Liver (tissue), 3 donors: ENCODE measurements at regions not wholly inside any gene's neighbourhood (a gene's known extent, or its start where the extent isn't known, plus 50 kb on each side); places are given as distances from the start of the nearest gene placed in this dataset.

Experiments used
- ATF3 ChIP-seq: IDR thresholded peaks from 2 replicates; pipeline ENCODE4 v1.6.1; 2016; ENCODE audit warnings: antibody characterized with exemption
- EGR1 ChIP-seq, 2 donors: IDR thresholded peaks; 2 replicates each; pipeline ENCODE4 v1.6.1; 2016 to 2018; ENCODE audit warnings: antibody characterized with exemption in 2 of 2, low read depth in 2 of 2
- FOXA1 ChIP-seq: IDR thresholded peaks from 2 replicates; pipeline ENCODE4 v1.6.1; 2016; ENCODE audit warnings: antibody characterized with exemption
- GABPA ChIP-seq, 2 donors: IDR thresholded peaks in 1 of 2; conservative IDR thresholded peaks in 1 of 2; 2 replicates each; pipeline ENCODE4 v1.6.1; 2016; ENCODE audit warnings: antibody characterized with exemption in 2 of 2, mild to moderate bottlenecking in 1 of 2, moderate library complexity in 1 of 2
- HNF4G ChIP-seq: IDR thresholded peaks from 2 replicates; pipeline ENCODE4 v1.6.1; 2016; ENCODE audit warnings: antibody characterized with exemption
- JUND ChIP-seq, 2 donors: IDR thresholded peaks; 2 replicates each; pipeline ENCODE4 v1.6.1; 2016; ENCODE audit warnings: antibody characterized with exemption in 2 of 2
- MAX ChIP-seq: IDR thresholded peaks from 2 replicates; pipeline ENCODE4 v1.6.1; 2016; ENCODE audit warnings: antibody characterized with exemption
- RAD21 ChIP-seq, 2 donors: IDR thresholded peaks; 2 replicates each; pipeline ENCODE4 v1.6.1; 2016; ENCODE audit warnings: antibody characterized with exemption in 2 of 2, mild to moderate bottlenecking in 2 of 2
- RXRA ChIP-seq, 2 donors: IDR thresholded peaks; 2 replicates each; pipeline ENCODE4 v1.6.1; 2017 to 2018; ENCODE audit warnings: antibody characterized with exemption in 2 of 2, mild to moderate bottlenecking in 1 of 2
- SP1 ChIP-seq: IDR thresholded peaks from 2 replicates; pipeline ENCODE4 v1.6.1; 2018; ENCODE audit warnings: antibody characterized with exemption, mild to moderate bottlenecking
- YY1 ChIP-seq: IDR thresholded peaks from 2 replicates; pipeline ENCODE4 v1.6.1; 2016; ENCODE audit warnings: antibody characterized with exemption, mild to moderate bottlenecking
- ZBTB33 ChIP-seq: IDR thresholded peaks from 2 replicates; pipeline ENCODE4 v1.6.1; 2016; ENCODE audit warnings: antibody characterized with exemption
- TF ChIP-seq, protein P1 (sequence below): fragments of 150-350 bp; IDR thresholded peaks from 2 replicates; pipeline ENCODE4 v1.5.1; 2017; ENCODE audit warnings: improper control_type of control experiment, low read depth, low read length; ENCODE audit not compliant: missing input control
- TF ChIP-seq, protein P2 (sequence below): IDR thresholded peaks from 2 replicates; pipeline ENCODE4 v1.6.1; 2016; ENCODE audit warnings: antibody characterized with exemption, mild to moderate bottlenecking
- donor health status: healthy.
- donor health status: healthy.

DNA sequence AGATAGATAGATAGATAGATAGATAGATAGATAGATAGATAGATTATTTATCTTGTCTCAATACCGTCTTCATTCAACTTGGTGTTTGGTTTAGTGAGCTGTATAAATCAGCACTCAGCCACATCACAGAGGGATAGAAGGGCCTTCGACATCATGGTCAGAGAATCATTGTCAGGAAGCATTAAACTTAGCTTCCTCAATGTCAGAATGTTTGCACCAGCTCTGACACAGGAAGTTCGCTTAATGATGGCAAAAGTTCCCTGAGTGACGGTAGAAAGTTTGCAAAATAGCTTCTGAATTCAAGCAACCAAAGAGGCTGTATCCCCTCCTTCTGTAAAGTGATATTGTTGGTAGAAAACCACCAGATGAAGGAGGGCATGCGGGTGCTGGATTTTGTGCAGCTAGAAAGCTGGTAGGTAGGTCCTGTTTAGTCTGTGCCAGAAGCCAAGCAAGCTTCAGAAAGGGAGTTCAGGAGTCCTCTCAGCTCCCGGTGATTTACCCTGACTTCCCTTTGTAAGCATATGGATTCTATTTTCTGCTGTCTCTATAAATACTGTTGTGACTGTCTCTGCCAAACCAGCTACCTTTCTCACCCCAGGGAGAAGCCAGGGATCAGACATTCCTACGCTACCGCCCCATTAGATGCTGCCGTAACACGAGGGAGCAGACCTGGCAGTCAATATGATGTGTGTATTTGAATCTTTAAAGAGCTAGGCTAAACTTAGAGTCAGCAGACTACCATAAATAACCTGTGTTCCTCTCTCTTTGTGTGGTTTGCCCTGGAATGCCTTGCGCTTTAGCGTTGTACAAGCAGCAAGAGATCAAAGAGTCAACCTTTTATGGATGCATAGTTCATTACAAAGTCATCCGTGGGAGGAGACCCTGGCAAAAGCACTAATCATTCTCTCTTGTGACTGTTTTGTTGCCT lies 200.5 kb upstream of the KIAA1217 start:
- TF ChIP-seq ZBTB33 (no peak), YY1 (no peak), ATF3 (no peak), EGR1 (IDR thresholded peaks at IDR 0.05; ENCODE audit: low read depth in 2 of 2) (no peak), GABPA (IDR thresholded peaks at IDR 0.05 in 1 of 2, conservative IDR thresholded peaks at IDR 0.05 in 1 of 2) (no peak), FOXA1 (no peak), JUND (IDR thresholded peaks at IDR 0.05) (no peak), MAX (no peak), RXRA (IDR thresholded peaks at IDR 0.05) (no peak), HNF4G (no peak), SP1 (no peak), RAD21 (IDR thresholded peaks at IDR 0.05) (no peak)
- TF ChIP-seq, protein P1, sequence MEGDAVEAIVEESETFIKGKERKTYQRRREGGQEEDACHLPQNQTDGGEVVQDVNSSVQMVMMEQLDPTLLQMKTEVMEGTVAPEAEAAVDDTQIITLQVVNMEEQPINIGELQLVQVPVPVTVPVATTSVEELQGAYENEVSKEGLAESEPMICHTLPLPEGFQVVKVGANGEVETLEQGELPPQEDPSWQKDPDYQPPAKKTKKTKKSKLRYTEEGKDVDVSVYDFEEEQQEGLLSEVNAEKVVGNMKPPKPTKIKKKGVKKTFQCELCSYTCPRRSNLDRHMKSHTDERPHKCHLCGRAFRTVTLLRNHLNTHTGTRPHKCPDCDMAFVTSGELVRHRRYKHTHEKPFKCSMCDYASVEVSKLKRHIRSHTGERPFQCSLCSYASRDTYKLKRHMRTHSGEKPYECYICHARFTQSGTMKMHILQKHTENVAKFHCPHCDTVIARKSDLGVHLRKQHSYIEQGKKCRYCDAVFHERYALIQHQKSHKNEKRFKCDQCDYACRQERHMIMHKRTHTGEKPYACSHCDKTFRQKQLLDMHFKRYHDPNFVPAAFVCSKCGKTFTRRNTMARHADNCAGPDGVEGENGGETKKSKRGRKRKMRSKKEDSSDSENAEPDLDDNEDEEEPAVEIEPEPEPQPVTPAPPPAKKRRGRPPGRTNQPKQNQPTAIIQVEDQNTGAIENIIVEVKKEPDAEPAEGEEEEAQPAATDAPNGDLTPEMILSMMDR, result no peak
- TF ChIP-seq, protein P2, sequence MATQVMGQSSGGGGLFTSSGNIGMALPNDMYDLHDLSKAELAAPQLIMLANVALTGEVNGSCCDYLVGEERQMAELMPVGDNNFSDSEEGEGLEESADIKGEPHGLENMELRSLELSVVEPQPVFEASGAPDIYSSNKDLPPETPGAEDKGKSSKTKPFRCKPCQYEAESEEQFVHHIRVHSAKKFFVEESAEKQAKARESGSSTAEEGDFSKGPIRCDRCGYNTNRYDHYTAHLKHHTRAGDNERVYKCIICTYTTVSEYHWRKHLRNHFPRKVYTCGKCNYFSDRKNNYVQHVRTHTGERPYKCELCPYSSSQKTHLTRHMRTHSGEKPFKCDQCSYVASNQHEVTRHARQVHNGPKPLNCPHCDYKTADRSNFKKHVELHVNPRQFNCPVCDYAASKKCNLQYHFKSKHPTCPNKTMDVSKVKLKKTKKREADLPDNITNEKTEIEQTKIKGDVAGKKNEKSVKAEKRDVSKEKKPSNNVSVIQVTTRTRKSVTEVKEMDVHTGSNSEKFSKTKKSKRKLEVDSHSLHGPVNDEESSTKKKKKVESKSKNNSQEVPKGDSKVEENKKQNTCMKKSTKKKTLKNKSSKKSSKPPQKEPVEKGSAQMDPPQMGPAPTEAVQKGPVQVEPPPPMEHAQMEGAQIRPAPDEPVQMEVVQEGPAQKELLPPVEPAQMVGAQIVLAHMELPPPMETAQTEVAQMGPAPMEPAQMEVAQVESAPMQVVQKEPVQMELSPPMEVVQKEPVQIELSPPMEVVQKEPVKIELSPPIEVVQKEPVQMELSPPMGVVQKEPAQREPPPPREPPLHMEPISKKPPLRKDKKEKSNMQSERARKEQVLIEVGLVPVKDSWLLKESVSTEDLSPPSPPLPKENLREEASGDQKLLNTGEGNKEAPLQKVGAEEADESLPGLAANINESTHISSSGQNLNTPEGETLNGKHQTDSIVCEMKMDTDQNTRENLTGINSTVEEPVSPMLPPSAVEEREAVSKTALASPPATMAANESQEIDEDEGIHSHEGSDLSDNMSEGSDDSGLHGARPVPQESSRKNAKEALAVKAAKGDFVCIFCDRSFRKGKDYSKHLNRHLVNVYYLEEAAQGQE, result no peak
